ENCODE measurements at regions not wholly inside any gene's neighbourhood (a gene's known extent, or its start where the extent isn't known, plus 50 kb on each side); places are given as distances from the start of the nearest gene placed in this dataset.
"Not testable (repeated sequence)": the region's sequence is repeated elsewhere in the genome, so short reads cannot be mapped to it uniquely, and the experiment has no call there.

- DNase-seq (ENCODE audit: low read depth), result no peak
These were observed 708.4 kb downstream of the RNF144A start for GRCh38 chr2:7625392-7626138.

- DNase-seq (ENCODE audit: low read depth), result no peak
These were observed 708.9 kb downstream of the RNF144A start for GRCh38 chr2:7626139-7626537.

DNA sequence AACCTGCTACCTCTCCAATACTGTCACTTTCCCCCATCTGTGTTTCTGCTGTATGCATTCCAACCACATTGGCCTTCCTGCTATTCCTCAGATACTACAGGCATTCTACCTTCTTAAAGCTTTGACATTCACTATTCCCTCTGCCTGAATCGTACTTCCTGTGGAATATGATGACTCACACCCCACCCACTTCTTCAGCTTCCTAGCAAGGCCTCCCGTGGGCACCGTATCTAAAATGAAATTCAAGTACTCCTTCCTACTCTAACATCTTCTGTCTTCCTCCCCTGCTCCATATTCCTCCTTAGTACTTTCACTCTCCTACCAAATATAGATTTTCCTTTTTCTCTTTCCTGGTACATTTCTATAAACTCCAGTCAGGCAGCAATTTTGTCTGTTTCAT is 710.4 kb downstream of the RNF144A start:
- DNase-seq (ENCODE audit: low read depth), result peak; percentile 69

GRCh38 chr2:7632420-7632819 is 715.2 kb downstream of the RNF144A start:
- no peak for DNase-seq (ENCODE audit: low read depth)

GRCh38 chr2:7633566-7634153 is 716.4 kb downstream of the RNF144A start:
- peak; percentile 64 for DNase-seq (ENCODE audit: low read depth)

- no peak for DNase-seq (ENCODE audit: low read depth)
These were observed 717.2 kb downstream of the RNF144A start for GRCh38 chr2:7634409-7634808.

- no peak for DNase-seq (ENCODE audit: low read depth)
These were observed 722.3 kb downstream of the RNF144A start for GRCh38 chr2:7639476-7639875.

GRCh38 chr2:7641272-7641671 is 724.1 kb downstream of the RNF144A start:
- DNase-seq (ENCODE audit: low read depth), result not testable (repeated sequence)

DNA sequence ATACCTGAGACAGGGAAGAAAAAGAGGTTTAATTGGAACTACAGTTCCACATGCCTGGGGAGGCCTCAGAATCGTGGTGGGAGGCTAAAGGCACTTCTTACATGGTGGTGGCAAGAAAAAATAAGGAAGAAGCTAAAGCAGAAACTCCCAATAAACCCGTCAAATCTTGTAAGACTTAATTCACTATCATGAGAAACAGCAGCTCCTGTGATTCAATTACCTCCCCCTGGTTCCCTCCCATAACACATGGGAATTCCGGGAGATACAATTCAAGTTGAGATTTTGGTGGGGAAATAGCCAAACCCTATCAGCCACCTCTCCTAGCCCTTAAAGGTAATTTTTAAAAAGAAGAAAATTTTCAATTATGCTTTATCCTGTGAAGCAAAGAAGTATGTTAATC is 728.8 kb downstream of the RNF144A start:
- no peak for DNase-seq (ENCODE audit: low read depth)

- DNase-seq (ENCODE audit: low read depth), result no peak
These were observed 729.4 kb downstream of the RNF144A start for GRCh38 chr2:7646661-7647060.

DNA sequence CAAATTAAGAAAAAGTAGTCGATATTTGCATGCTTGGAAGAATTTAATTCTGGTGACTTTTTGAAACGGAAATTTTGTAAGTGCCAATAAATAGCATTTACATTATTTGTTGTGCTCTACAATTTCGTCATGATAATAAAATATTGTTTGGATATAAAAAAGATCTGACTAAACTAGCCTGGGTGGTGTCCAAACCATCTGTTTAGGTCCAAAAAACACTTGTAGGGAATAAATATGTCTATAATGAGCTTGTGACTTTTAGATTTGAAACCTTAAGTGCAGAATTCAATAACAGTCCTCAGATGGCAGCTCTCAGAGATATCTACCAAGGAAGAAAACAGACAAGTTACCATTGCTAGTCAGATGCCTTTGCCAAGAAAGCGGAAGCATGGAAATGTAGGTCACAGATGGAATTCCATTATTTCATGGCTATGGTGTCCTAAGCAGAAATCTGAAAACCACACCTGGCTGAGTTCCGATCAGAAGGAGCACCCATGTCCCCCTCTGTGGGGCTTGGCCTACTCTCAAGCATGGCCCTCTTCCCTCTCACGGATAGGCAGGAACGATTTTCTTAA is 731.1 kb downstream of the RNF144A start:
- no peak for DNase-seq (ENCODE audit: low read depth)

- DNase-seq (ENCODE audit: low read depth), result no peak
These were observed 732.4 kb downstream of the RNF144A start for GRCh38 chr2:7649461-7650228.

GRCh38 chr2:7653617-7654016 is 736.4 kb downstream of the RNF144A start:
- no peak for DNase-seq (ENCODE audit: low read depth)

DNA sequence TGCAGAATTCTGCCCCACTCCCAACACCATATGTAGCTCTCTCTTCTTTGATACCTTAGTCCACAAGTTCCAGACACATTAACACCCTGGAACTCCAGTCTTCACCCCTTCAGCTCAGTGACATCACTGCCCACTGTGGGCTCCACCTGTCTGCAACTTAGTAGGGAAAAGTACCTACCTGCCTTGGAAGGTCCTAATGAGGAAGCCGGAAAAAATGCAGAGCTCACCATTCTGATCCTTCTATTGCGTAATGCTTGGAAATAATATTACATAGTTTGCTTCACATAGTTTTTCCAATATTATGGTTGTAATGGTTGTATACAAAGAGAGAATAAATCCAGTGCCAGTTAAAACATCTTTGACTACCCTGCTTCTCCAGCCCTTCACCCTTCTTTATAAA is 738.4 kb downstream of the RNF144A start:
- DNase-seq (ENCODE audit: low read depth), result no peak

DNA sequence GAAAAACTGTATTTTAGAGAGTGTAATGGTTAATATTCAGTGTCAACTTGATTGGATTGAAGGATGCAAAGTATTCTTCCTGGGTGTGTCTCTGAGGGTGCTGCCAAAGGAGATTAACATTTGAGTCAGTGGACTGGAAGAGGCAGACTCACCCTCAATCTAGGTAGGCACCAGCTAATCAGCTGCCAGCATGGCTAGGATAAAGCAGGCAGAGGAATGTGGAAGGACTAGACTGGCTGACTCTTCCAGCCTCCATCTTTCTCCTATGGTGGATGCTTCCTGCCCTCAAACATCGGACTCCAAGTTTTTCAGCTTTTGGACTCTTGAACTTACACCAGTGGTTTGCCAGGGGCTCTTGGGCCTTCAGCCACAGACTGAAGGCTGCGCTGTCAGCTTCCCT is 740.3 kb downstream of the RNF144A start:
- DNase-seq (ENCODE audit: low read depth), result not testable (repeated sequence)

- DNase-seq (ENCODE audit: low read depth), result no peak
These were observed 741.3 kb downstream of the RNF144A start for GRCh38 chr2:7658486-7658885.

DNA sequence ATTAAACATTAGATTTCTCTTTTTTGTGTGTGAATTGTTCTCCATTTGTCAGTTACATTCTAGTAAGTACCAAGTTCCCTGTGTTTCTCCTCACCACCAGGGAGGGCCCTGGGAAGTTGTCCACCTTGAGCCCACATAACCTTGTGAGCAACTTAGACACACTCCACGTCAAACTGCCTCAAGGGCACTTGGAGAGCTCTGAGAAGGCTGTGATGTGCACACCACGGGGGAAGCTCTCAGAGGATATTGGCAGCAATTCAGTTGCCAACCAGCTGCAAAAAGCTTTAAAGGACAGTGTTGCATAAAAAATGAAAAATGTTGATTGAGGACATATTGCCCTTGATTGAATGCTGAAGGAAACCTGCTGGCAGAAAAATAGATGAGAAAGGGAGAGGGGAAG is 743.6 kb downstream of the RNF144A start:
- no peak for DNase-seq (ENCODE audit: low read depth)

DNA sequence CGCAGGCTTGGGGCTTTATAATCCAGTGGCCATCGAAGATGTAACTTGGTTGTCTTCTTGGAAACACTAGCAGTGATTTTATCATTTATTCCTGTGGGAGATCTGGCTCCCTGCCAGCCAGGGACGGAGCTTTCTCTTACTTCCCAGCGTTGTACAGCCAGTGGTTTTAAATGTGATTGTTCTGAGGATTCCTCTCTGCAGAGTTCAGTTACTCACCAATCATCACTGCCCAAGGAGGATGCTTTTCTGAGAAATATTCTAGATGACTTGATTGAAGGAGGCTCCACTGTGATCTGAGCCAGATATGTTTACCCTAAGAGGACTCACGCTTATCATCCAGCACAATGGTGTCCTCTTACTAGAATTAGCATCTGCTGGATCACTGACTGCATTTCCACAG is 744.3 kb downstream of the RNF144A start:
- no peak for DNase-seq (ENCODE audit: low read depth)

- DNase-seq (ENCODE audit: low read depth), result no peak
These were observed 748.7 kb downstream of the RNF144A start for GRCh38 chr2:7665880-7666279.

GRCh38 chr2:7666596-7667259 is 749.5 kb downstream of the RNF144A start:
- no peak for DNase-seq (ENCODE audit: low read depth)

- DNase-seq (ENCODE audit: low read depth), result no peak
These were observed 750.1 kb downstream of the RNF144A start for GRCh38 chr2:7667260-7667757.

Measured in HT1080 (cell line).